UCSD-AML1 (cell line): ENCODE measurements at regions not wholly inside any gene's neighbourhood (a gene's known extent, or its start where the extent isn't known, plus 50 kb on each side); places are given as distances from the start of the nearest gene placed in this dataset.

Experiments
- DNase-seq: peaks from one replicate; lab custom pipeline; 2025; ENCODE audit not compliant: unreplicated experiment; lab: John Stamatoyannopoulos, UW

- DNase-seq, result no peak
Observed at GRCh38 chr1:172976222-172977041, 74.3 kb downstream of the TNFSF18 start.

GRCh38 chr1:172977296-172978017 lies 73.3 kb downstream of the TNFSF18 start:
- no peak for DNase-seq

DNA sequence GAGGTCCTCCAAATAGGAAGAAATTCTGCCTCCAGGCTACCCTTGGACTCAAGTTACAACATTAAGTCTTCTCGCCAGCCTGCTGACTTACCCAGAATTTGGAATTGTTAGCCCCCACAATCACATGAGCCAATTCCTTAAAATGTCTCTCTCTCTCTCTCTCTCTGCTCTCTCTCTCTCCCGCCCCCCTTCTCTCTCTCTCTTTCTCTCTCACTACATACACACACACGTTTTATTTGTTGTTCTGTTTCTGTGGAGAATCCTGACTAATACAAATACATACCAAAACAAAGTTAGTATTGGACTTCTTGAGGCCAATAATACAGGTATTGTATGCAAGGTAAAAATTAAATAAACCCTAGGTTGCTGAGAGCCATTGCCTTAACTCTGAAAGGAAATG lies 72.1 kb downstream of the TNFSF18 start:
- no peak for DNase-seq

GRCh38 chr1:172979828-172980227 lies 70.9 kb downstream of the TNFSF18 start:
- no peak for DNase-seq

DNA sequence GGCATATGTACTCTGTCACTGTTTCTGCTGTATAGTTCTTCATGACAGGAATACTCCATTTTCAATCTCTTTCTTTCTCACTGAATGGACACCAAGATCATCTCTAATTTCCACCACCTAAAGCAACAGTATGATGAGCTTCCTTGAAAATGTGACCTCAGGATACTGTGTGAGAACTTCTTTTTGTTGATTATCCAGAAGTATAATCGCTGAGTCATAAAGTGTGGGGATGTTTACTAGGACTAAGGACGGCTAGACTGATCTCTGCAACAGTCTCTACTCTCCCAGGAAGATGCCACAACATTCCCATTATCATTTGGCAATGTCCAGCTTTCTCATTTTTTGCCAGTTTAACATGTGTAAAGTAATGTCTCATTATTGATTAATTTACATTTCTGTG lies 70.3 kb downstream of the TNFSF18 start:
- no peak for DNase-seq

DNA sequence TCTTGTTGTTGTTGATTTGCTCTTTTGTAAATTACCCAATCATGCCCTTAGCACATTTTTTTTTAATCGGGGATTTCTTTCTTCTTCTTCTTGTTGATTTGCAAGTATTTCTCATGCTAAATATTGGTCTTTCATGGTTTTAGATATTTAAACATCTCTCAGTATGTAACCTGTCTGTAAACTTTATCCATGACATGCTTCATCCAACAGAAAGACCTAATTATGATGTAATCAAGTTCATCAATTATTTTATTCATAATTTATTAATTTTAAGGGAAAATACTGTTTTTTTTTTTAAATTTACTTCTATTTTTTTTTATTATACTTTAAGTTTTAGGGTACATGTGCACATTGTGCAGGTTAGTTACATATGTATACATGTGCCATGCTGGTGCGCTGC lies 69.8 kb downstream of the TNFSF18 start:
- DNase-seq, result no peak
